Tibial nerve (tissue), 4 donors: ENCODE measurements at regions not wholly inside any gene's neighbourhood (a gene's known extent, or its start where the extent isn't known, plus 50 kb on each side); places are given as distances from the start of the nearest gene placed in this dataset.

Experiments used
- DNase-seq, 2 donors: peaks; one replicate each; pipeline ENCODE4 v3.0.0-alpha.2; 2019; ENCODE audit warnings: low spot score in 2 of 2
- H3K27ac ChIP-seq, 4 donors: fragments of 200-600 bp; sonication (generic) in 3 of 4; one replicate each; pipeline ENCODE4 v1.5.1; 2017 to 2019; ENCODE audit warnings: mild to moderate bottlenecking in 1 of 4
- H3K27me3 ChIP-seq, 2 donors: fragments of 200-600 bp; sonication (generic) in 1 of 2; one replicate each; pipeline versions ENCODE4 v1.5.1 to v1.6.0; 2017 to 2019
- H3K36me3 ChIP-seq, 3 donors: fragments of 200-600 bp; sonication (generic); one replicate each; pipeline ENCODE4 v1.5.1; 2018 to 2019
- H3K4me1 ChIP-seq, 4 donors: fragments of 200-600 bp; sonication (generic) in 3 of 4; one replicate each; pipeline ENCODE4 v1.5.1; 2017 to 2019
- H3K4me3 ChIP-seq, 4 donors: fragments of 200-600 bp; sonication (generic) in 3 of 4; one replicate each; pipeline ENCODE4 v1.5.1; 2017 to 2019; ENCODE audit warnings: mild to moderate bottlenecking in 1 of 4, moderate library complexity in 1 of 4
- H3K9me3 ChIP-seq, 4 donors: fragments of 200-600 bp; sonication (generic) in 3 of 4; one replicate each; pipeline ENCODE4 v1.5.1; 2017 to 2019
- CTCF ChIP-seq, 5 experiments: fragments of 200-600 bp in 3 of 5; fragments of 450-650 bp in 2 of 5; sonication (generic) in 3 of 5; IDR thresholded peaks; one replicate each; pipeline ENCODE4 v1.5.1; 2016 to 2019; ENCODE audit warnings: antibody characterized with exemption in 5 of 5, mild to moderate bottlenecking in 3 of 5, moderate library complexity in 2 of 5
- EP300 ChIP-seq, 2 donors: sonication (generic); formaldehyde crosslinking; IDR thresholded peaks; one replicate each; pipeline ENCODE4 v1.6.1; 2017; ENCODE audit warnings: antibody characterized with exemption in 2 of 2, mild to moderate bottlenecking in 1 of 2
- POLR2A ChIP-seq, 2 donors: fragments of 450-650 bp; IDR thresholded peaks; one replicate each; pipeline ENCODE4 v1.6.1; 2017; ENCODE audit warnings: antibody characterized with exemption in 2 of 2, mild to moderate bottlenecking in 2 of 2, moderate library complexity in 2 of 2
- WGBS, 2 donors: methylation state at CpG; one replicate each; pipeline ENCODE4 v1.1.5; 2018; 5-methylcytosine and 5-hydroxymethylcytosine counted together

GRCh38 chr18:78595924-78596573 lies 383.6 kb upstream of the SALL3 start:
- no peaks in the 10 kb centered on the region for H3K4me1 ChIP-seq
- no peak overlapping the region for H3K4me3 ChIP-seq
- WGBS, 2 donors, result 66 to 71% methylated on average over 9 of the region's 9 CpGs
- DNase-seq, result no peak
- H3K27me3 ChIP-seq, result no peaks in the 10 kb centered on the region
- H3K36me3 ChIP-seq, result no peaks in the 10 kb centered on the region
- TF ChIP-seq CTCF (IDR thresholded peaks at IDR 0.05), result no peak
- TF ChIP-seq POLR2A (IDR thresholded peaks at IDR 0.05), result no peak
- no peak for TF ChIP-seq EP300 (IDR thresholded peaks at IDR 0.05)
- peaks cover 0 to 26% (median 0%) of the 10 kb centered on the region in 4 donors for H3K9me3 ChIP-seq
- H3K27ac ChIP-seq, result no peak overlapping the region

- DNase-seq, result no peak
- 39 to 42% methylated on average over 8 of the region's 8 CpGs for WGBS, 2 donors
- Histone ChIP-seq H3K27ac (no peak overlapping the region), H3K4me3 (no peak overlapping the region), H3K9me3 (peaks cover 0 to 22% (median 0%) of the 10 kb centered on the region in 4 donors), H3K27me3 (no peaks in the 10 kb centered on the region), H3K36me3 (no peaks in the 10 kb centered on the region), H3K4me1 (no peaks in the 10 kb centered on the region)
- TF ChIP-seq CTCF (IDR thresholded peaks at IDR 0.05) (no peak), POLR2A (IDR thresholded peaks at IDR 0.05) (no peak), EP300 (IDR thresholded peaks at IDR 0.05) (no peak)
These were observed 382.7 kb upstream of the SALL3 start for GRCh38 chr18:78596794-78597345.

GRCh38 chr18:78601349-78601748 lies 378.3 kb upstream of the SALL3 start:
- 44 to 58% methylated on average over 12 to 14 of the region's 14 CpGs for WGBS, 2 donors
- no peak overlapping the region for H3K4me3 ChIP-seq
- peaks cover 0 to 3% (median 0%) of the 10 kb centered on the region in 4 donors for H3K4me1 ChIP-seq
- DNase-seq, result no peak
- peaks cover 0 to 6% (median 0%) of the 10 kb centered on the region in 4 donors for H3K9me3 ChIP-seq
- no peaks in the 10 kb centered on the region for H3K36me3 ChIP-seq
- no peak for TF ChIP-seq EP300 (IDR thresholded peaks at IDR 0.05)
- no peak for TF ChIP-seq CTCF (IDR thresholded peaks at IDR 0.05)
- TF ChIP-seq POLR2A (IDR thresholded peaks at IDR 0.05), result no peak
- no peaks in the 10 kb centered on the region for H3K27me3 ChIP-seq
- H3K27ac ChIP-seq, result peak overlapping the region in 1 of 4 donors; percentile 8

GRCh38 chr18:78601923-78602322 lies 377.7 kb upstream of the SALL3 start:
- no peak for DNase-seq
- Histone ChIP-seq H3K4me1 (peaks cover 0 to 3% (median 0%) of the 10 kb centered on the region in 4 donors), H3K27me3 (no peaks in the 10 kb centered on the region), H3K27ac (no peak overlapping the region), H3K4me3 (no peak overlapping the region), H3K9me3 (peaks cover 0 to 6% (median 0%) of the 10 kb centered on the region in 4 donors), H3K36me3 (no peaks in the 10 kb centered on the region)
- WGBS, 2 donors, result 73 to 83% methylated on average over 7 of the region's 7 CpGs
- TF ChIP-seq EP300 (IDR thresholded peaks at IDR 0.05) (no peak), POLR2A (IDR thresholded peaks at IDR 0.05) (no peak)

GRCh38 chr18:78602430-78602829 lies 377.2 kb upstream of the SALL3 start:
- H3K36me3 ChIP-seq, result no peaks in the 10 kb centered on the region
- H3K4me1 ChIP-seq, result peaks cover 0 to 3% (median 0%) of the 10 kb centered on the region in 4 donors
- no peak overlapping the region for H3K27ac ChIP-seq
- no peak for DNase-seq
- 86 to 89% methylated on average over 11 to 12 of the region's 12 CpGs for WGBS, 2 donors
- H3K4me3 ChIP-seq, result no peak overlapping the region
- H3K27me3 ChIP-seq, result no peaks in the 10 kb centered on the region
- no peak for TF ChIP-seq POLR2A (IDR thresholded peaks at IDR 0.05)
- no peak for TF ChIP-seq CTCF (IDR thresholded peaks at IDR 0.05)
- TF ChIP-seq EP300 (IDR thresholded peaks at IDR 0.05), result no peak
- peaks cover 0 to 6% (median 0%) of the 10 kb centered on the region in 4 donors for H3K9me3 ChIP-seq
